ENCODE measurements at regions not wholly inside any gene's neighbourhood (a gene's known extent, or its start where the extent isn't known, plus 50 kb on each side); places are given as distances from the start of the nearest gene placed in this dataset.

DNA sequence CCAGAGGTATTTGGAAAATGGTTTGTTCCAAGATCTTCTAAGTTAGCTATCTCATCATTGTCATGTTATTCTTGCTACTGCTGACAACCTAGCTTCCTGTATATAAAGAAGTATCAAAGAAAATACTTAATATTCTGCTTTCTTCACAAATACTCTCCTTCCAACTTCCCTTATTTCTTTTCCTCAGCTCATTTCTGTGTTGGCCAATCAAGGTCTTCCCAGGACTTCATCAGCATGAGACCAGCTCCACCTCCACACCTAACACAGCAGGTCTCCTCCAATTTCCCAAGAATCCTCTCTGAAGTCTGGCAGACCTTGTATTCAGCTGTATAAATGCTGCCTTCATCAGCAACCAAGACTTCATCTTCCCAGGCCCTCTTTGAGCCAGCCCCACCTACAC is 538.6 kb upstream of the JARID2 start:
- H3K4me2 ChIP-seq, result no peak overlapping the region
- H3K9me3 ChIP-seq (ENCODE audit: low read depth), result no peaks in the 10 kb centered on the region

GRCh38 chr6:14707971-14708465 is 537.9 kb upstream of the JARID2 start:
- Histone ChIP-seq H3K36me3 (replicated peaks; ENCODE audit: insufficient read depth, low read depth) (no peaks in the 10 kb centered on the region), H3K79me2 (no peaks in the 10 kb centered on the region), H3K9me2 (replicated peaks; ENCODE audit: insufficient read depth) (no peaks in the 10 kb centered on the region), H2AFZ (no peak overlapping the region), H3K4me1 (ENCODE audit: insufficient read depth) (no peaks in the 10 kb centered on the region), H3K27me3 (no peaks in the 10 kb centered on the region), H3K27ac (no peak overlapping the region), H3K4me3 (no peak overlapping the region), H3K9me3 (ENCODE audit: low read depth) (no peaks in the 10 kb centered on the region), H4K20me1 (ENCODE audit: insufficient read depth, poor library complexity, severe bottlenecking) (no peaks in the 10 kb centered on the region), H3K4me2 (no peak overlapping the region)
- no peak for DNase-seq (ENCODE audit: low spot score)
- WGBS (ENCODE audit: low lambda C conversion rate, missing lambda C conversion rate), result 100% methylated on average over 2 of the region's 2 CpGs
- no peak for TF ChIP-seq EZH2phosphoT487 (IDR thresholded peaks at IDR 0.05; ENCODE audit: low read depth, severe bottlenecking, unreplicated experiment)
- no peak for TF ChIP-seq EZH2 (IDR thresholded peaks at IDR 0.05; ENCODE audit: borderline replicate concordance)
- TF ChIP-seq, protein P1, sequence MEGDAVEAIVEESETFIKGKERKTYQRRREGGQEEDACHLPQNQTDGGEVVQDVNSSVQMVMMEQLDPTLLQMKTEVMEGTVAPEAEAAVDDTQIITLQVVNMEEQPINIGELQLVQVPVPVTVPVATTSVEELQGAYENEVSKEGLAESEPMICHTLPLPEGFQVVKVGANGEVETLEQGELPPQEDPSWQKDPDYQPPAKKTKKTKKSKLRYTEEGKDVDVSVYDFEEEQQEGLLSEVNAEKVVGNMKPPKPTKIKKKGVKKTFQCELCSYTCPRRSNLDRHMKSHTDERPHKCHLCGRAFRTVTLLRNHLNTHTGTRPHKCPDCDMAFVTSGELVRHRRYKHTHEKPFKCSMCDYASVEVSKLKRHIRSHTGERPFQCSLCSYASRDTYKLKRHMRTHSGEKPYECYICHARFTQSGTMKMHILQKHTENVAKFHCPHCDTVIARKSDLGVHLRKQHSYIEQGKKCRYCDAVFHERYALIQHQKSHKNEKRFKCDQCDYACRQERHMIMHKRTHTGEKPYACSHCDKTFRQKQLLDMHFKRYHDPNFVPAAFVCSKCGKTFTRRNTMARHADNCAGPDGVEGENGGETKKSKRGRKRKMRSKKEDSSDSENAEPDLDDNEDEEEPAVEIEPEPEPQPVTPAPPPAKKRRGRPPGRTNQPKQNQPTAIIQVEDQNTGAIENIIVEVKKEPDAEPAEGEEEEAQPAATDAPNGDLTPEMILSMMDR (IDR thresholded peaks at IDR 0.05; ENCODE audit: poor library complexity), result no peak

More for the DNA sequence above, 538.6 kb upstream of the JARID2 start:
- Histone ChIP-seq H3K4me1 (ENCODE audit: insufficient read depth) (no peaks in the 10 kb centered on the region), H3K9me2 (replicated peaks; ENCODE audit: insufficient read depth) (no peaks in the 10 kb centered on the region), H3K27me3 (no peaks in the 10 kb centered on the region), H4K20me1 (ENCODE audit: insufficient read depth, poor library complexity, severe bottlenecking) (no peaks in the 10 kb centered on the region), H3K36me3 (replicated peaks; ENCODE audit: insufficient read depth, low read depth) (no peaks in the 10 kb centered on the region), H2AFZ (no peak overlapping the region), H3K27ac (no peak overlapping the region), H3K79me2 (no peaks in the 10 kb centered on the region), H3K4me3 (no peak overlapping the region)
- TF ChIP-seq, protein P1 (IDR thresholded peaks at IDR 0.05; ENCODE audit: poor library complexity), result no peak
- TF ChIP-seq EZH2phosphoT487 (IDR thresholded peaks at IDR 0.05; ENCODE audit: low read depth, severe bottlenecking, unreplicated experiment) (no peak), EZH2 (IDR thresholded peaks at IDR 0.05; ENCODE audit: borderline replicate concordance) (no peak)
- DNase-seq (ENCODE audit: low spot score), result no peak

- Histone ChIP-seq H3K9me3 (ENCODE audit: low read depth) (no peaks in the 10 kb centered on the region), H3K4me3 (no peak overlapping the region), H3K4me1 (ENCODE audit: insufficient read depth) (no peaks in the 10 kb centered on the region), H3K36me3 (replicated peaks; ENCODE audit: insufficient read depth, low read depth) (no peaks in the 10 kb centered on the region), H4K20me1 (ENCODE audit: insufficient read depth, poor library complexity, severe bottlenecking) (no peaks in the 10 kb centered on the region), H2AFZ (no peak overlapping the region), H3K79me2 (no peaks in the 10 kb centered on the region), H3K9me2 (replicated peaks; ENCODE audit: insufficient read depth) (no peaks in the 10 kb centered on the region), H3K27ac (no peak overlapping the region), H3K4me2 (no peak overlapping the region), H3K27me3 (no peaks in the 10 kb centered on the region)
- no peak for DNase-seq (ENCODE audit: low spot score)
- TF ChIP-seq EZH2 (IDR thresholded peaks at IDR 0.05; ENCODE audit: borderline replicate concordance), result no peak
- TF ChIP-seq, protein P1 (IDR thresholded peaks at IDR 0.05; ENCODE audit: poor library complexity), result no peak
- WGBS (ENCODE audit: low lambda C conversion rate, missing lambda C conversion rate), result 97% methylated on average over 12 of the region's 12 CpGs
These were observed 536.7 kb upstream of the JARID2 start for GRCh38 chr6:14709066-14709670.
